PC-9 (cell line): ENCODE measurements at regions not wholly inside any gene's neighbourhood (a gene's known extent, or its start where the extent isn't known, plus 50 kb on each side); places are given as distances from the start of the nearest gene placed in this dataset.

Experiments
- EZH2 ChIP-seq: fragments of 200-600 bp; sonication (generic); IDR thresholded peaks from 2 replicates; pipeline ENCODE4 v1.8.0; 2017; ENCODE audit warnings: antibody characterized with exemption, low read depth
- TF ChIP-seq, protein P1 (sequence below): fragments of 200-600 bp; sonication (generic); conservative IDR thresholded peaks from 2 replicates; pipeline ENCODE4 v1.6.1; 2017; ENCODE audit warnings: mixed run types, antibody characterized with exemption, mild to moderate bottlenecking, moderate library complexity

DNA sequence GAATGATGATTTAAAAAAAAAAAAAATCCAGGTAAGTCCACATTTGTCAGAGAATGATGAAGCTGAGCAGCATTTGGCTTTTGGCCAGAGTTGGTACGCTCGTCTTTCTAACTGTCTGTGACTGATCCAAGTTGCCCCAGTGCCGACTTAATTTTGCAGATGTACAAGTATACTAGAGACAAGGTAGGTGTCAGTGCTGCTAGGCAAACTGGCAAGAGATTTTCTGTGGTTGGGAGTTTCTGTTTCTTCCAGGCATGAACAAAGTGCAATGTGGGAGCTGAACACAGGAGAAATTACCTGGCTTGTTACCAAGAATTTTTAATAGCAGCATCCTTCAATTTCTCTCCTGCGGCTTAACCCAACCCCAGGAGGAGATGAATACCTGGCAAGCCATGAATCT, 307.7 kb downstream of the BUD13 start:
- TF ChIP-seq, protein P1, sequence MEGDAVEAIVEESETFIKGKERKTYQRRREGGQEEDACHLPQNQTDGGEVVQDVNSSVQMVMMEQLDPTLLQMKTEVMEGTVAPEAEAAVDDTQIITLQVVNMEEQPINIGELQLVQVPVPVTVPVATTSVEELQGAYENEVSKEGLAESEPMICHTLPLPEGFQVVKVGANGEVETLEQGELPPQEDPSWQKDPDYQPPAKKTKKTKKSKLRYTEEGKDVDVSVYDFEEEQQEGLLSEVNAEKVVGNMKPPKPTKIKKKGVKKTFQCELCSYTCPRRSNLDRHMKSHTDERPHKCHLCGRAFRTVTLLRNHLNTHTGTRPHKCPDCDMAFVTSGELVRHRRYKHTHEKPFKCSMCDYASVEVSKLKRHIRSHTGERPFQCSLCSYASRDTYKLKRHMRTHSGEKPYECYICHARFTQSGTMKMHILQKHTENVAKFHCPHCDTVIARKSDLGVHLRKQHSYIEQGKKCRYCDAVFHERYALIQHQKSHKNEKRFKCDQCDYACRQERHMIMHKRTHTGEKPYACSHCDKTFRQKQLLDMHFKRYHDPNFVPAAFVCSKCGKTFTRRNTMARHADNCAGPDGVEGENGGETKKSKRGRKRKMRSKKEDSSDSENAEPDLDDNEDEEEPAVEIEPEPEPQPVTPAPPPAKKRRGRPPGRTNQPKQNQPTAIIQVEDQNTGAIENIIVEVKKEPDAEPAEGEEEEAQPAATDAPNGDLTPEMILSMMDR, result no peak
- TF ChIP-seq EZH2, result no peak
